ENCODE measurements at regions not wholly inside any gene's neighbourhood (a gene's known extent, or its start where the extent isn't known, plus 50 kb on each side); places are given as distances from the start of the nearest gene placed in this dataset.

DNA sequence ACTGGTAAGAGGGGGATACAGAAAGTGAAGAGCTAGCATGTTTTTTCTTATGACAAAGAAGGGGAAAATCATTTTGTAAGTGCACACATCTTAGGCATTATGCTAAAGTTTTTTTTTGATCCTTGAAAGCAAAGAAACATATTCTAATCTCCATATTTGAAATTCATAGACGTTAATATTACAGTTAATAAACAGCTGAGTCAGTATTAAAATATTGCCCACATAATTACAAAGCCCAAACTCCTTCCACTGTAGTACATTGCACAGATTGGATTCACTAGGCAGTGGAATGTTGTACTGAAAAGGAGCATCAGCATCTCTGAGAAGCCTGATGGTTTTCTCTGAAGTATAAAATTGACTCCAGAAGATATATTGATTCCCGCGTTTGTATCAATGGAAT, 122.6 kb downstream of the ISOC1 start:
- H3K27me3 ChIP-seq (ENCODE audit: control insufficient read depth in 5 of 5, insufficient read depth in 4 of 5, low read length in 5 of 5) = no peaks in the 10 kb centered on the region
- H3K9ac ChIP-seq (ENCODE audit: low read length in 5 of 5) = no peak overlapping the region
- H3K27ac ChIP-seq (ENCODE audit: low read depth, low read length) = no peak overlapping the region
- H3K4me3 ChIP-seq (ENCODE audit: low read depth in 1 of 5, low read length in 5 of 5) = no peak overlapping the region
- peaks cover 0 to 2% (median 0%) of the 10 kb centered on the region in 5 donors for H3K36me3 ChIP-seq (ENCODE audit: control insufficient read depth in 5 of 5, insufficient read depth in 5 of 5, low read length in 5 of 5)
- H3K9me3 ChIP-seq (ENCODE audit: control insufficient read depth in 5 of 5, low read length in 5 of 5) = peaks cover 0 to 12% (median 3%) of the 10 kb centered on the region in 5 donors
- no peaks in the 10 kb centered on the region for H3K4me1 ChIP-seq (ENCODE audit: control insufficient read depth in 5 of 5, insufficient read depth in 5 of 5, low read length in 5 of 5)

DNA sequence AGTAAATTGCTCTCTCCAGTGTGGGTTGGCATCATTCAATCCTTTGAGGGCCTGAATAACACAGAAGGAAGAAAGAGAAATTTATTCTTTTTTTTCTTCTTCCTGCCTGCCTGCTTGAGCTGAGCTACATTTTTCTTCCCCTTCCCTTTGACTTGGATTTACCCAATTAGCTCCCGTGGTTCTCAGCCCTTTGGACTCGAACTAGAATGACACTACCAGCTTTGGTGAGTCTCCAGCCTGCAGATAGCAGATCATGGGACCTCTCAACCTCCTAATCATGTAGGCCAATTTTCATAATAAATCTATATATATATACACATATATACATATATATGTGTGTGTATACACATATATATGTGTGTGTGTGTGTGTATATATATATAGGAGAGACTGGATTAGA, 128.6 kb downstream of the ISOC1 start:
- Histone ChIP-seq H3K4me3 (ENCODE audit: low read depth in 1 of 5, low read length in 5 of 5) (no peak overlapping the region), H3K4me1 (ENCODE audit: control insufficient read depth in 5 of 5, insufficient read depth in 5 of 5, low read length in 5 of 5) (no peaks in the 10 kb centered on the region), H3K27ac (ENCODE audit: low read depth, low read length) (no peak overlapping the region), H3K36me3 (ENCODE audit: control insufficient read depth in 5 of 5, insufficient read depth in 5 of 5, low read length in 5 of 5) (no peaks in the 10 kb centered on the region), H3K27me3 (ENCODE audit: control insufficient read depth in 5 of 5, insufficient read depth in 4 of 5, low read length in 5 of 5) (no peaks in the 10 kb centered on the region), H3K9me3 (ENCODE audit: control insufficient read depth in 5 of 5, low read length in 5 of 5) (no peaks in the 10 kb centered on the region), H3K9ac (ENCODE audit: low read length in 5 of 5) (no peak overlapping the region)

GRCh38 chr5:129228577-129228976, 134.0 kb downstream of the ISOC1 start:
- H3K9ac ChIP-seq (ENCODE audit: low read length in 5 of 5) = no peak overlapping the region
- H3K4me1 ChIP-seq (ENCODE audit: control insufficient read depth in 5 of 5, insufficient read depth in 5 of 5, low read length in 5 of 5) = no peaks in the 10 kb centered on the region
- no peaks in the 10 kb centered on the region for H3K27me3 ChIP-seq (ENCODE audit: control insufficient read depth in 5 of 5, insufficient read depth in 4 of 5, low read length in 5 of 5)
- no peak overlapping the region for H3K4me3 ChIP-seq (ENCODE audit: low read depth in 1 of 5, low read length in 5 of 5)
- no peaks in the 10 kb centered on the region for H3K9me3 ChIP-seq (ENCODE audit: control insufficient read depth in 5 of 5, low read length in 5 of 5)
- no peak overlapping the region for H3K27ac ChIP-seq (ENCODE audit: low read depth, low read length)
- H3K36me3 ChIP-seq (ENCODE audit: control insufficient read depth in 5 of 5, insufficient read depth in 5 of 5, low read length in 5 of 5) = no peaks in the 10 kb centered on the region

- H3K4me3 ChIP-seq (ENCODE audit: low read depth in 1 of 5, low read length in 5 of 5) = no peak overlapping the region
- peaks cover 0 to 31% (median 10%) of the 10 kb centered on the region in 5 donors for H3K4me1 ChIP-seq (ENCODE audit: control insufficient read depth in 5 of 5, insufficient read depth in 5 of 5, low read length in 5 of 5)
- no peaks in the 10 kb centered on the region for H3K36me3 ChIP-seq (ENCODE audit: control insufficient read depth in 5 of 5, insufficient read depth in 5 of 5, low read length in 5 of 5)
- H3K9ac ChIP-seq (ENCODE audit: low read length in 5 of 5) = no peak overlapping the region
- H3K27me3 ChIP-seq (ENCODE audit: control insufficient read depth in 5 of 5, insufficient read depth in 4 of 5, low read length in 5 of 5) = no peaks in the 10 kb centered on the region
- H3K9me3 ChIP-seq (ENCODE audit: control insufficient read depth in 5 of 5, low read length in 5 of 5) = no peaks in the 10 kb centered on the region
- no peak overlapping the region for H3K27ac ChIP-seq (ENCODE audit: low read depth, low read length)
These were observed 147.2 kb downstream of the ISOC1 start for GRCh38 chr5:129241755-129242154.

DNA sequence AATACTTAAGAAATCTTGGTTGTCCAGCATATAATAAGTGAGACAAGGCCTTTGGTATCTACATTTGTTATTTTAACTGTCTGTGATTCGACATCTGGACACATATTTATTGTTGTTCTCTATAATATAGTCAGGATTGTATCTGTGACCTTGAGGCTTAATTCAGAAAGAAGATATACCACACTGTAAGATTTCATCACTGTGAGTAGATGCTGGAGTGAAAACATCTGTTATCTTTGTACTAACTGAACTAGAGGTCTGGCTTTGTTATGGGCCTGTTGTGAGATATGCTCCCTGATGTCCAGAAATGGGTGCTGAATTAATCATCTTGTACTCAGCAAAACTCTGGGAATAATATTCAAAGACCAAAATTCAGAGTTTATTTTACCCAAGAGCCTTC, 148.5 kb downstream of the ISOC1 start:
- Histone ChIP-seq H3K27ac (ENCODE audit: low read depth, low read length) (no peak overlapping the region), H3K9me3 (ENCODE audit: control insufficient read depth in 5 of 5, low read length in 5 of 5) (no peaks in the 10 kb centered on the region), H3K4me3 (ENCODE audit: low read depth in 1 of 5, low read length in 5 of 5) (no peak overlapping the region), H3K9ac (ENCODE audit: low read length in 5 of 5) (no peak overlapping the region), H3K36me3 (ENCODE audit: control insufficient read depth in 5 of 5, insufficient read depth in 5 of 5, low read length in 5 of 5) (no peaks in the 10 kb centered on the region), H3K27me3 (ENCODE audit: control insufficient read depth in 5 of 5, insufficient read depth in 4 of 5, low read length in 5 of 5) (no peaks in the 10 kb centered on the region), H3K4me1 (ENCODE audit: control insufficient read depth in 5 of 5, insufficient read depth in 5 of 5, low read length in 5 of 5) (peaks cover 0 to 31% (median 10%) of the 10 kb centered on the region in 5 donors)

GRCh38 chr5:129244478-129244877, 149.9 kb downstream of the ISOC1 start:
- H3K36me3 ChIP-seq (ENCODE audit: control insufficient read depth in 5 of 5, insufficient read depth in 5 of 5, low read length in 5 of 5) = no peaks in the 10 kb centered on the region
- H3K27ac ChIP-seq (ENCODE audit: low read depth, low read length) = no peak overlapping the region

GRCh38 chr5:129245489-129245888, 150.9 kb downstream of the ISOC1 start:
- Histone ChIP-seq H3K4me3 (ENCODE audit: low read depth in 1 of 5, low read length in 5 of 5) (no peak overlapping the region), H3K27ac (ENCODE audit: low read depth, low read length) (peak overlapping the region; percentile 51), H3K36me3 (ENCODE audit: control insufficient read depth in 5 of 5, insufficient read depth in 5 of 5, low read length in 5 of 5) (no peaks in the 10 kb centered on the region), H3K27me3 (ENCODE audit: control insufficient read depth in 5 of 5, insufficient read depth in 4 of 5, low read length in 5 of 5) (no peaks in the 10 kb centered on the region), H3K9ac (ENCODE audit: low read length in 5 of 5) (no peak overlapping the region), H3K4me1 (ENCODE audit: control insufficient read depth in 5 of 5, insufficient read depth in 5 of 5, low read length in 5 of 5) (peaks cover 0 to 31% (median 10%) of the 10 kb centered on the region in 5 donors), H3K9me3 (ENCODE audit: control insufficient read depth in 5 of 5, low read length in 5 of 5) (no peaks in the 10 kb centered on the region)

More at GRCh38 chr5:129244478-129244877, 149.9 kb downstream of the ISOC1 start:
- Histone ChIP-seq H3K9me3 (ENCODE audit: control insufficient read depth in 5 of 5, low read length in 5 of 5) (no peaks in the 10 kb centered on the region), H3K9ac (ENCODE audit: low read length in 5 of 5) (no peak overlapping the region), H3K27me3 (ENCODE audit: control insufficient read depth in 5 of 5, insufficient read depth in 4 of 5, low read length in 5 of 5) (no peaks in the 10 kb centered on the region), H3K4me3 (ENCODE audit: low read depth in 1 of 5, low read length in 5 of 5) (no peak overlapping the region), H3K4me1 (ENCODE audit: control insufficient read depth in 5 of 5, insufficient read depth in 5 of 5, low read length in 5 of 5) (peaks cover 0 to 31% (median 10%) of the 10 kb centered on the region in 5 donors)

GRCh38 chr5:129246088-129246487, 151.5 kb downstream of the ISOC1 start:
- Histone ChIP-seq H3K9me3 (ENCODE audit: control insufficient read depth in 5 of 5, low read length in 5 of 5) (no peaks in the 10 kb centered on the region), H3K36me3 (ENCODE audit: control insufficient read depth in 5 of 5, insufficient read depth in 5 of 5, low read length in 5 of 5) (no peaks in the 10 kb centered on the region), H3K27ac (ENCODE audit: low read depth, low read length) (peak overlapping the region; percentile 51), H3K4me1 (ENCODE audit: control insufficient read depth in 5 of 5, insufficient read depth in 5 of 5, low read length in 5 of 5) (peaks cover 0 to 31% (median 10%) of the 10 kb centered on the region in 5 donors), H3K9ac (ENCODE audit: low read length in 5 of 5) (no peak overlapping the region), H3K4me3 (ENCODE audit: low read depth in 1 of 5, low read length in 5 of 5) (no peak overlapping the region), H3K27me3 (ENCODE audit: control insufficient read depth in 5 of 5, insufficient read depth in 4 of 5, low read length in 5 of 5) (no peaks in the 10 kb centered on the region)

- no peak overlapping the region for H3K9ac ChIP-seq (ENCODE audit: low read length in 5 of 5)
- H3K27ac ChIP-seq (ENCODE audit: low read depth, low read length) = no peak overlapping the region
- no peaks in the 10 kb centered on the region for H3K27me3 ChIP-seq (ENCODE audit: control insufficient read depth in 5 of 5, insufficient read depth in 4 of 5, low read length in 5 of 5)
These were observed 155.3 kb downstream of the ISOC1 start for GRCh38 chr5:129249886-129250285.

GRCh38 chr5:129271308-129271707, 176.8 kb downstream of the ISOC1 start:
- Histone ChIP-seq H3K27me3 (ENCODE audit: control insufficient read depth in 5 of 5, insufficient read depth in 4 of 5, low read length in 5 of 5) (no peaks in the 10 kb centered on the region), H3K27ac (ENCODE audit: low read depth, low read length) (no peak overlapping the region), H3K9me3 (ENCODE audit: control insufficient read depth in 5 of 5, low read length in 5 of 5) (no peaks in the 10 kb centered on the region), H3K36me3 (ENCODE audit: control insufficient read depth in 5 of 5, insufficient read depth in 5 of 5, low read length in 5 of 5) (no peaks in the 10 kb centered on the region), H3K9ac (ENCODE audit: low read length in 5 of 5) (no peak overlapping the region), H3K4me1 (ENCODE audit: control insufficient read depth in 5 of 5, insufficient read depth in 5 of 5, low read length in 5 of 5) (no peaks in the 10 kb centered on the region), H3K4me3 (ENCODE audit: low read depth in 1 of 5, low read length in 5 of 5) (no peak overlapping the region)

More at GRCh38 chr5:129249886-129250285, 155.3 kb downstream of the ISOC1 start:
- Histone ChIP-seq H3K9me3 (ENCODE audit: control insufficient read depth in 5 of 5, low read length in 5 of 5) (peaks cover 0 to 11% (median 5%) of the 10 kb centered on the region in 5 donors), H3K36me3 (ENCODE audit: control insufficient read depth in 5 of 5, insufficient read depth in 5 of 5, low read length in 5 of 5) (no peaks in the 10 kb centered on the region), H3K4me1 (ENCODE audit: control insufficient read depth in 5 of 5, insufficient read depth in 5 of 5, low read length in 5 of 5) (peaks cover 0 to 15% (median 10%) of the 10 kb centered on the region in 5 donors), H3K4me3 (ENCODE audit: low read depth in 1 of 5, low read length in 5 of 5) (no peak overlapping the region)

DNA sequence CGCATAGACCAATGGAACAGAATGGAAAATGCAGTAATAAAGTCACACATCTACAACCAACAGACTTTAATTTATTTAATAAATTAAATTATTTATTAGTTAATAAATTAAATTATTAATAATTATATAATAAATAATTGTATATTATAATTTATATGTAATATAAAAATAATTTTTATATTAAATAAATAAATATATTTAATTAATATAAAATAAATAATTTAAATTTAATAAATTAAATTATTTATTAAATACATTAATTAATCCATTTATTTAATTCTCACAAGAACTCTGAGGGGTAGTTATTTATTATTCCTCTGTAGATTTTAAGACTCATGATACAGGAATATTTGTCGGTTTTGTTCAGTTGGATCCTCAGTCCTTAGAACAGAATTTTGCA, 176.1 kb upstream of the ADAMTS19 start:
- Histone ChIP-seq H3K9me3 (ENCODE audit: control insufficient read depth in 5 of 5, low read length in 5 of 5) (no peaks in the 10 kb centered on the region), H3K4me3 (ENCODE audit: low read depth in 1 of 5, low read length in 5 of 5) (no peak overlapping the region), H3K27ac (ENCODE audit: low read depth, low read length) (no peak overlapping the region), H3K27me3 (ENCODE audit: control insufficient read depth in 5 of 5, insufficient read depth in 4 of 5, low read length in 5 of 5) (no peaks in the 10 kb centered on the region), H3K4me1 (ENCODE audit: control insufficient read depth in 5 of 5, insufficient read depth in 5 of 5, low read length in 5 of 5) (no peaks in the 10 kb centered on the region), H3K9ac (ENCODE audit: low read length in 5 of 5) (no peak overlapping the region), H3K36me3 (ENCODE audit: control insufficient read depth in 5 of 5, insufficient read depth in 5 of 5, low read length in 5 of 5) (no peaks in the 10 kb centered on the region)

Data from subcutaneous abdominal adipose tissue (tissue), 5 donors.